Sigmoid colon (tissue), 6 donors: ENCODE measurements at regions not wholly inside any gene's neighbourhood (a gene's known extent, or its start where the extent isn't known, plus 50 kb on each side); places are given as distances from the start of the nearest gene placed in this dataset.

Experiments used
- DNase-seq: peaks from one replicate; pipeline ENCODE4 v3.0.0-alpha.2; 2019
- H3K27ac ChIP-seq, 4 donors: fragments of 200-600 bp; sonication (generic); one replicate each; pipeline ENCODE4 v1.5.1; 2016 to 2019; ENCODE audit warnings: mild to moderate bottlenecking in 1 of 4
- H3K27me3 ChIP-seq, 3 donors: fragments of 200-600 bp; sonication (generic); one replicate each; pipeline ENCODE4 v1.5.1; 2019; ENCODE audit warnings: mild to moderate bottlenecking in 1 of 3
- H3K36me3 ChIP-seq, 4 donors: fragments of 200-600 bp; sonication (generic); one replicate each; pipeline ENCODE4 v1.5.1; 2016 to 2019
- H3K4me1 ChIP-seq, 4 donors: fragments of 200-600 bp; sonication (generic); one replicate each; pipeline ENCODE4 v1.5.1; 2017 to 2019
- H3K4me3 ChIP-seq, 4 donors: fragments of 200-600 bp; sonication (generic); one replicate each; pipeline ENCODE4 v1.5.1; 2017 to 2019; ENCODE audit warnings: mild to moderate bottlenecking in 2 of 4, moderate library complexity in 1 of 4
- H3K9me3 ChIP-seq, 4 donors: fragments of 200-600 bp in 3 of 4; sonication (generic) in 3 of 4; one replicate each; pipeline versions ENCODE4 v1.5.1 to v1.6.1; 2013 to 2019
- EP300 ChIP-seq, 4 donors: sonication (generic); formaldehyde crosslinking; IDR thresholded peaks; one replicate each; pipeline ENCODE4 v1.6.1; 2017; ENCODE audit warnings: antibody characterized with exemption in 4 of 4
- POLR2A ChIP-seq, 2 donors: fragments of 450-650 bp; IDR thresholded peaks; one replicate each; pipeline ENCODE4 v1.6.1; 2016; ENCODE audit warnings: antibody characterized with exemption in 2 of 2, mild to moderate bottlenecking in 2 of 2, moderate library complexity in 2 of 2
- POLR2AphosphoS5 ChIP-seq, 4 donors: sonication (generic); formaldehyde crosslinking; IDR thresholded peaks; one replicate each; pipeline ENCODE4 v1.6.1; 2017; ENCODE audit warnings: antibody characterized with exemption in 4 of 4
- WGBS, 2 donors: extraction: QIAGEN DNeasy Blood & Tissue Kit; methylation state at CpG; one replicate each; pipeline ENCODE4 v1.1.7; 2013; 5-methylcytosine and 5-hydroxymethylcytosine counted together
- intact Hi-C: fragments of 100-400 bp; cut with DNase I; formaldehyde crosslinking; loops from one replicate; pipeline ENCODE4 v1.15.1; 2023
- TF ChIP-seq, protein P1 (sequence below), 4 experiments: fragments of 450-650 bp in 3 of 4; fragments of 200-600 bp in 1 of 4; IDR thresholded peaks; one replicate each; pipeline ENCODE4 v1.5.1; 2016 to 2019; ENCODE audit warnings: antibody characterized with exemption in 4 of 4, mild to moderate bottlenecking in 3 of 4, moderate library complexity in 2 of 4
- donor health status: healthy with polysubstance abuse.
- donor health status: healthy.

DNA sequence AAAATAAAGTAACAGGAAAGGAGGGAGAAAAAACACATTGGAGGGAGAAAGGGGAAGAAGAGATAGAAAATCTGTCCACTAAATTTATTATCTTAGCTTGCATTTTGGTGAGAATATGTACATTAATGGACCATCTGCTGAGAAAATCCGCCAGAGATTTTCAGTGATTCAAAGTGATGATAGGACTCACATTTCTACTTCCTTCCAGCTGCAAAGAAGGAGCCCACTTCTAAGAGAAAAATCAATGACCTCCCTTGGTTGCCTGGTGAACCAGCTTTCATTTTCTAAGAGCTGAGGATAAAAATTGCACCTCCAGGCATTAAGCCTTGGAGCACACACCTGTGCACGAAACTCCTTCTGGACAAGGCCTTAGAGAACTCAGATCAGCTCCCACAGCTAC lies 404.3 kb downstream of the SFMBT2 start:
- intact Hi-C loops, result no loop called here
- H3K27ac ChIP-seq, result no peak overlapping the region
- no peaks in the 10 kb centered on the region for H3K27me3 ChIP-seq
- H3K4me3 ChIP-seq, result no peak overlapping the region
- no peak for TF ChIP-seq EP300 (IDR thresholded peaks at IDR 0.05)
- TF ChIP-seq POLR2A (IDR thresholded peaks at IDR 0.05), result no peak
- TF ChIP-seq, protein P1, sequence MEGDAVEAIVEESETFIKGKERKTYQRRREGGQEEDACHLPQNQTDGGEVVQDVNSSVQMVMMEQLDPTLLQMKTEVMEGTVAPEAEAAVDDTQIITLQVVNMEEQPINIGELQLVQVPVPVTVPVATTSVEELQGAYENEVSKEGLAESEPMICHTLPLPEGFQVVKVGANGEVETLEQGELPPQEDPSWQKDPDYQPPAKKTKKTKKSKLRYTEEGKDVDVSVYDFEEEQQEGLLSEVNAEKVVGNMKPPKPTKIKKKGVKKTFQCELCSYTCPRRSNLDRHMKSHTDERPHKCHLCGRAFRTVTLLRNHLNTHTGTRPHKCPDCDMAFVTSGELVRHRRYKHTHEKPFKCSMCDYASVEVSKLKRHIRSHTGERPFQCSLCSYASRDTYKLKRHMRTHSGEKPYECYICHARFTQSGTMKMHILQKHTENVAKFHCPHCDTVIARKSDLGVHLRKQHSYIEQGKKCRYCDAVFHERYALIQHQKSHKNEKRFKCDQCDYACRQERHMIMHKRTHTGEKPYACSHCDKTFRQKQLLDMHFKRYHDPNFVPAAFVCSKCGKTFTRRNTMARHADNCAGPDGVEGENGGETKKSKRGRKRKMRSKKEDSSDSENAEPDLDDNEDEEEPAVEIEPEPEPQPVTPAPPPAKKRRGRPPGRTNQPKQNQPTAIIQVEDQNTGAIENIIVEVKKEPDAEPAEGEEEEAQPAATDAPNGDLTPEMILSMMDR (IDR thresholded peaks at IDR 0.05), result no peak
- TF ChIP-seq POLR2AphosphoS5 (IDR thresholded peaks at IDR 0.05), result no peak
- no peaks in the 10 kb centered on the region for H3K36me3 ChIP-seq
- no peak for DNase-seq
- 59% methylated on average over 2 of the region's 2 CpGs for WGBS, 2 donors
- no peaks in the 10 kb centered on the region for H3K4me1 ChIP-seq
- H3K9me3 ChIP-seq, result no peaks in the 10 kb centered on the region

DNA sequence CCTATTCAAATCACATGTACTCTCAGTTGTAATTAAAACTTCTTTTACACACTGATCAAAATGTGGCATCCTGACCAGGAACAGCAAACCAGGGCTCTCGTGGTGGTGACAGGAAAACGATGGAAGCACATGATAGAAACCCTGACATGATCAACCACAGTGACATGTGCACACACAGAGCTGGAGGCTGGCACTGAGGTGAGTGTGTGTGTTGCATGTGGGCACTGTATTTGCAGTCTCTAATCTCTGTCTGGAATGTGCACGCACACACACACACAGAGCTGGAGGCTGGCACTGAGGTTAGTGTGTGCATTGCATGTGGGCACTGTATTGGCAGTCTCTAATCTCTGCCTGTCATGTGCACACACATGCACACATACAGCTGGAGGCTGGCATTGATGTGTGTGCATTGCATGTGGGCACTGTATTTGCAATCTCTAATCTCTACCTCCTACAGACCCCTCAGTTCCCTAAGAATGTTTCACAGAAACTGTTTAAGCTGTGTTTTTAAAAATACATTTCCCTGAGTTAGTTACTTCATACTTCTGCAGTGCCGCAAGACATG lies 406.9 kb downstream of the SFMBT2 start:
- H3K9me3 ChIP-seq, result no peaks in the 10 kb centered on the region
- H3K27me3 ChIP-seq, result no peaks in the 10 kb centered on the region
- DNase-seq, result no peak
- WGBS, 2 donors, result 66 to 72% methylated on average over 4 of the region's 4 CpGs
- intact Hi-C loops, result no loop called here
- H3K4me1 ChIP-seq, result no peaks in the 10 kb centered on the region
- no peak for TF ChIP-seq POLR2AphosphoS5 (IDR thresholded peaks at IDR 0.05)
- TF ChIP-seq POLR2A (IDR thresholded peaks at IDR 0.05), result no peak
- no peak for TF ChIP-seq EP300 (IDR thresholded peaks at IDR 0.05)
- no peak overlapping the region for H3K4me3 ChIP-seq
- H3K36me3 ChIP-seq, result no peaks in the 10 kb centered on the region
- no peak overlapping the region for H3K27ac ChIP-seq

DNA sequence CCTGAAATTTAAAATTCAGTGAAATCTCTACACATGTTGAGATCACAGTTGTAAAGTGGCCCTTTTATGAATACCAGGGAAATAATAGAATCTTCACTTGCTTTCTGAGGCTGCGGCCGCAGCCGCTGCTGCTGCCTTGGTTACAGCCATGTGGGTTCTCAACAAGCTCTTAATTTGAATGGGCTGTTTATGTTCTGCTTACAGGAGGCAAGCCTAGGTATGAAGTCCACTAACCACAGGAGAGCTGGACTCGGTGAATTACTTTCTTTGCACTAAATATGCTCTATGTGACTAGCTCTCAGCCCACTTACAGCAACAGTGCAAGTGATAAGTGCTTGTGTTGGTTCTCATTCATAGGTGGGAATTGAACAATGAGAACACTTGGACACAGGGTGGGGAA lies 410.8 kb downstream of the SFMBT2 start:
- Histone ChIP-seq H3K36me3 (no peaks in the 10 kb centered on the region), H3K4me1 (no peaks in the 10 kb centered on the region), H3K9me3 (no peaks in the 10 kb centered on the region), H3K27ac (no peak overlapping the region), H3K27me3 (no peaks in the 10 kb centered on the region), H3K4me3 (no peak overlapping the region)
- no peak for DNase-seq
- intact Hi-C loops, result no loop called here
- TF ChIP-seq, protein P1 (IDR thresholded peaks at IDR 0.05), result no peak
- no peak for TF ChIP-seq POLR2AphosphoS5 (IDR thresholded peaks at IDR 0.05)
- 82 to 89% methylated on average over 4 of the region's 4 CpGs for WGBS, 2 donors

DNA sequence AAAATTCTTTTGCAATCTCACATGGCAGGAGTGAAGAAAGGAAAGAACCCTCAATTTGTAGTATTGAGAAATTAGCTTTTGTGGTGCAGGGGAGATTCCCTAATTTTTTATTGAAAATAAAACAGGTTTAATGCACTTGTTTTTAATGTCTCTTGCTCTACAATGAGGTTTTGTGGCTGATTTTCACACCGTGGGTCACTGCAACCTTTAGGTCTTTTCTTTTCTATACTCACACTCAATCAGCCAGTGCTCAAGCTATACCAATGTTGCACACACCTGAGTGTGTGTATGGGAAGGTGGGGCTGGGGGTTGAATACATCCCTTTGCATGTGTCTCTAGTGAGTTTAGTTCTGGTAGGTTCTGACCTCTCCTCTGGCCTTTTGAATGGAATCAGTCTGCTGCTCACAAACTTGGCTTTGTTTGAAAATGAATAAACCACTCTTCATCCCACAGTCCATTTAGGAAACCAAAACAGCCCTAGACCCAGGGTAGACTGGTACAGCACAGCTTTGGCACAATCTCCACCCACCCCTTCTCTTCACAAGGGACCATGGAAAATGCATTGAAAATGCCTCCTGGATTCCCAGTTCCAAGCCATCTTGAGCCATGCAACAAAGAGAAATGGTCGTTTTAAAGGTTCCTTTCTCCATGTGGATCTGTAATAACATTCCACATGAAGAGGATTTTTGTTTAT lies 411.5 kb downstream of the SFMBT2 start:
- intact Hi-C loops, result no loop called here
- Histone ChIP-seq H3K27ac (no peak overlapping the region), H3K4me1 (no peaks in the 10 kb centered on the region), H3K9me3 (no peaks in the 10 kb centered on the region), H3K36me3 (no peaks in the 10 kb centered on the region), H3K4me3 (no peak overlapping the region), H3K27me3 (no peaks in the 10 kb centered on the region)
- no peak for TF ChIP-seq POLR2A (IDR thresholded peaks at IDR 0.05)
- no peak for TF ChIP-seq EP300 (IDR thresholded peaks at IDR 0.05)
- TF ChIP-seq POLR2AphosphoS5 (IDR thresholded peaks at IDR 0.05), result no peak
- TF ChIP-seq, protein P1 (IDR thresholded peaks at IDR 0.05), result no peak
- no peak for DNase-seq
- 49 to 75% methylated on average over 2 of the region's 2 CpGs for WGBS, 2 donors

DNA sequence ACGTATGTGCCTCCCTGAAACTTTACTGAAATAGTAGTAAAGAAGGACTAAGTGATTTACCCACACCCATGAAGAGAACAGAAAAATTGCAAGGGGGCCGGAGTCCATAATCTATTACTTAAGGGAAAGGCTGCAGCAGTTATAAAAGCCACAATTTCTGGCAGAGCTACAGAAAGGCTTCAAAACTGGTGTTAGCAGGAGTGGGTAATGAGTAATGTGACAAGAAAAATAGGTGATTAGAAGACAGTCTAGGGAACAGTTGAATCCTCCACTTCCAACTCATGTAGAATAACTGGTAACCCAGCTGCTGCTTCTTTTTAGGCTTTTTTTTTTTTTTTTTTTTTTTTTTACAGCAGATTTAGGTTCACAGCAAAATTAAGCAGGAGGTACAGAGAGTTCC lies 413.3 kb downstream of the SFMBT2 start:
- DNase-seq, result no peak
- intact Hi-C loops, result no loop called here
- Histone ChIP-seq H3K9me3 (no peaks in the 10 kb centered on the region), H3K27ac (no peak overlapping the region), H3K36me3 (no peaks in the 10 kb centered on the region), H3K4me3 (no peak overlapping the region), H3K27me3 (no peaks in the 10 kb centered on the region), H3K4me1 (no peaks in the 10 kb centered on the region)
- WGBS, 2 donors, result 75 to 93% methylated on average over 2 of the region's 2 CpGs
- TF ChIP-seq POLR2AphosphoS5 (IDR thresholded peaks at IDR 0.05) (no peak), EP300 (IDR thresholded peaks at IDR 0.05) (no peak), POLR2A (IDR thresholded peaks at IDR 0.05) (no peak)
- TF ChIP-seq, protein P1 (IDR thresholded peaks at IDR 0.05), result no peak
